Right ventricle myocardium superior (tissue), 1 donor: ENCODE measurements at regions not wholly inside any gene's neighbourhood (a gene's known extent, or its start where the extent isn't known, plus 50 kb on each side); places are given as distances from the start of the nearest gene placed in this dataset.
"Not testable (repeated sequence)": the region's sequence is repeated elsewhere in the genome, so short reads cannot be mapped to it uniquely, and the experiment has no call there.

ENCODE experiments used
- ATAC-seq: fragments of 200-7000 bp; cut with Tn5 transposase; one replicate; pipeline ENCODE4 v1.9.1; 2020; ENCODE audit warnings: mild to moderate bottlenecking; ENCODE audit not compliant: poor library complexity
- DNase-seq: peaks from one replicate; pipeline ENCODE4 v3.0.0-alpha.2; 2020
- intact Hi-C: fragments of 100-400 bp; cut with DNase I; formaldehyde crosslinking; loops from one replicate; pipeline ENCODE4 v1.11.2; 2022
- donor health status: DM: no; HTN: yes; CAD: no; lungs with severe emphysema.

GRCh38 chr5:8829323-8830029 lies 716.4 kb downstream of the SEMA5A start:
- intact Hi-C loops: no loop called here
- DNase-seq: no peak
- ATAC-seq: peak; percentile 48

- intact Hi-C loops: no loop called here
- ATAC-seq (no peak), DNase-seq (no peak)
These were observed 714.6 kb downstream of the SEMA5A start for GRCh38 chr5:8831251-8831650.

GRCh38 chr5:8831854-8832253 lies 714.0 kb downstream of the SEMA5A start:
- ATAC-seq: no peak
- no peak for DNase-seq
- intact Hi-C loops: no loop called here

DNA sequence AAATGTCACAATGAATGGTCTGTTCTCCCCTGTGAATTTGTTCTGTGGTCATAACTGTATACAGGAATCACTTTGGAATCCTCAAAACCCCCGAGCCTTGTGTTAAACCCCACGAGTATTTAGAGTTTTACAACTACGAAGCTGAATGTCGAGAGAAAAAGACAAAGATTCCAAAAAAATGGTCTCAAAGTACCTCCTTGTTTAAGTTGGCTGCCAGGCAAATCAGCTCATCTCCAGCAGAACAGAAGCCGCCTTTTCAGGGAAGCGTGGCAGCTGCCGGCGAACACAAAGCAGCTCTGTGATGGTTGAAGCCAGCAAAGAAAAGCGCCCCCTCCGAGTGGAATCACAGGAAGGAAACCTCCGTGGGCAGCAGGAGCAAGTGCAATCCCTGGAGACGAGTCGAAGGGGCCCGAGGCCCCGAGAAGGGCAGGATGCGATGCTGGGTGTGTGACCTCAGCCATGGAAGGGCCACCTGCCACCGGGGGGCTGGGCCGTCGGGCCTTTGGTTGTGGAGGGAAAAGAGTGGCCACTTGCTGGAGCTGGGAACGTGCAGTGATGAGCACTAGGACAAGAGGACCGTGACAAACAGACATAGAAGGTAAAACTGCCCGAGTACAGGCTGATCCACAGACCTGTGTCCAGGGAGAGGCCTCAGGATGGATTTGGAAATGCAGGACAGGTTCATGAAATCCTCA lies 706.4 kb downstream of the SEMA5A start:
- ATAC-seq: no peak
- intact Hi-C loops: no loop called here
- no peak for DNase-seq

DNA sequence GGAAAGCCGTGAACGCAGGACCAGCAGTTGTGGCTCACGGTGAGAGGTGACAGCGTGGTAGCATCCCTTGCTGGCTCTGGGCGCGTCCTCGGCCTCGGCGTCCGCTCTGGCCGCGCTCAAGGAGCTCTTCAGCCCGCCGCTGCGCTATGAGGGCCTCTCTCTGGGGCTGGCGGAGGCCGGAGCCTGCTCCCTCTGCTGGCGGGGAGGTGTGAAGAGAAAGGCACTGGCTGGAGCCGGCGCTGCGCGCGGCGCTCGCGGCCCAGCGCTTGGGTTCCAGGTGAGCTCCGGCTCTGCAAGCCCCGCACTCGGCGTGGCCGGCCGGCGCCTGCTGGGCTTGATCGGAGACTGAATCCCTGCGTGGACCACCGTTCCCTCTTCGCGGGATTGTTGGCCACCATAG lies 705.6 kb downstream of the SEMA5A start:
- intact Hi-C loops: no loop called here
- DNase-seq (no peak), ATAC-seq (no peak)

DNA sequence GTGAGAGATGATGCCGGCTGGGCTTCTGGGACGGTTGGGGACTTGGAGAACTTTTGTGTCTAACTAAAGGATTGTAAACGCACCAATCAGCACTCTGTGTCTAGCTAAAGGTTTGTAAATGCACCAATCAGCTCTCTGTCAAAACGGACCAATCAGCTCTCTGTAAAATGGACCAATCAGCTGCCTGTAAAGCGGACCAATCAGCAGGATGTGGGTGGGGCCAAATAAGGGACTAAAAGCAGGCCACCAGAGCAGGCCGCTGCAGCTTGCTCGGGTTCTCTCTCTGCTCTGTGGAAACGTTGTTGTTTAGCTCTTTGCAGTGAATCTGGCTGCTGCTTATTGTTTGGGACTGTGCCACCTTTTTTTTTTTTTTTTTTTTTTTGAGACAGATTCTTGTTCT lies 705.1 kb downstream of the SEMA5A start:
- ATAC-seq, intact Hi-C loops, DNase-seq: not testable (repeated sequence)

DNA sequence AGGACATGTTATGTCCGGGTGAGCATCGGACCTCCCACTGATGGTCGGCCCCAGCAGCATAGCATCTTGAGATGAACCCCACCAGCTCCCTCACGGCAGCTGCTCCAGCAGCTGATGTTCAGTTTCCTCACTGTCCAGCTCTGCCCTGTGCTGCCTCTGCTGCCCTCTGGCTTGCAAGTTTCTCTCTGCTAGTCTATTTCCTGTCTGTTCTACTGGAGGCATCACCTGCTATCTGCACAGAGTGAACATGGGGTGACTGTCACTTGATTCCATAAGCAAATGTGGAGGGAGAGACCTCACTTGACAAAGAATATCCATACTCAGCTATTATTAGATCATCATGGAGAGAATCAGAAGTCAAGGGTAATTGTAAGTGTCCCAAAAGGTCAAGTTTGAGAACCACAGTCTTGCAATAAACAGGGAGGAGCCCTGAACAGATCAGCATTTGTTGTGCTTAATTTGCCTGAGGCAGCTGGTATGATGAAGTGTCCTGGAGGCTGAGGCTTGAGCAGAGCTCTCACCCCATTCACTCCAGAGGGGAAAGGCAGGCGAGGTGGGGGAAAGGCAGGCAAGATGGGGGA lies 702.8 kb downstream of the SEMA5A start:
- peak; percentile 36 for ATAC-seq
- intact Hi-C loops: no loop called here

GRCh38 chr5:8843771-8844170 lies 702.1 kb downstream of the SEMA5A start:
- ATAC-seq (peak; percentile 85), DNase-seq (peak; percentile 49)
- intact Hi-C loops: no loop called here

More for the DNA sequence above, 702.8 kb downstream of the SEMA5A start:
- no peak for DNase-seq

- intact Hi-C loops: no loop called here
- peak; percentile 29 for ATAC-seq
- DNase-seq: no peak
These were observed 701.7 kb downstream of the SEMA5A start for GRCh38 chr5:8844206-8844605.

GRCh38 chr5:8844847-8845246 lies 701.0 kb downstream of the SEMA5A start:
- DNase-seq (no peak), ATAC-seq (no peak)

GRCh38 chr5:8845296-8845695 lies 700.6 kb downstream of the SEMA5A start:
- intact Hi-C loops: no loop called here
- DNase-seq (no peak), ATAC-seq (no peak)

More at GRCh38 chr5:8844847-8845246, 701.0 kb downstream of the SEMA5A start:
- intact Hi-C loops: no loop called here

DNA sequence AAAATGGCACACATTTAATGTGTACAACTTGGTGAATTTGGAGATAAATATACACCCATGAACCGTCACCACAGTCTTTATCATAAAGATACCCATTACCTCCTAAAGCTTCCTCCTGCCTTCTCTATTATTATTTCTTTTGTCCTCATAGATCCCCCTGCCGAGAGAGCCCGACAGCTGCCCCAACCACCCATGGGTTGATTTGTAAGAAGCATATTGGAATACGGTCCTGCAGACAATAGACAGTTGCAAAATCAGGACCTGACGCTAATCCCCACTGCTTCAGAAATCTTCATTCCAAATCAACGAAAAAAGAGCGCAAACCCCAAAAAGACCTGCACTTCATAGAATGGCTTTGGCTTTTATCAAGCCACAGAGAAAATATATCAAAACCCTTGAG lies 697.5 kb downstream of the SEMA5A start:
- ATAC-seq (no peak), DNase-seq (no peak)
- intact Hi-C loops: no loop called here

- intact Hi-C loops: no loop called here
- ATAC-seq (no peak), DNase-seq (no peak)
These were observed 696.8 kb downstream of the SEMA5A start for GRCh38 chr5:8848997-8849594.

DNA sequence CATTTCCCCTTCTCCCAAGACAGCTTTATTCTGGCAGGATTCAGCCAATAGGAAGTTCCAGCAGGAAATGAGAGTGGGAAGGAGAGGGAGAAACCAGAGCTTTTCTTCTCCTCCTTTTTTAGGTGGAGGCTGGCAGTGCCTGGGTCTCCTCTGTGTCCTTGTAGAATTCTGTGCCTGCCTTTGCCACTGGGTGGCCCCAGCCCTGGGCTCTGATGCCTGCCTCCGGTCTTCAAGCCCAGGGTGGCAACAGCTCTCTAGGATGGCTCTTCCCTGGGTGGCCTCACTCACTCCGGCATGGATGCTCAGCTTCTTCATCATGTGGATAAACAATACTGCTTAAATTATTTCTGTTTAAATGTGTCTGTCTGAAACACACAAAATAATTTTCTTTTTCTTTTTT lies 694.8 kb downstream of the SEMA5A start:
- intact Hi-C loops: no loop called here
- DNase-seq: no peak
- ATAC-seq: no peak

DNA sequence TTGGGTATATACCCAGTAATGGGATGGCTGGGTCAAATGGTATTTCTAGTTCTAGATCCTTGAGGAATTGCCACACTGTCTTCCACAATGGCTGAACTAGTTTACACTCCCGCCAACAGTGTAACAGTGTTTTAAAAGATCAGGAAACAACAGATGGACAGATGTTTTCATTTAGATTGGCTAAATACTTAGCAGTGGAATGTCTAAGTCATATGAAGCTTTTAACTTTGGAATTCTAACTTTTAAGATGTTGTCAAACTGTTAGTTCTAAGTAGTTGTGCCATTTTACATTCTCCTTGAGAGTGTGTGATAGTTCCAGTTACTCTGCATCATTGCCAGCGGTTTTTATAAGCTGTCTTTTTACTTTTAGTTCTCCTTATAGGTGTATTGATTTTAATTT lies 688.8 kb downstream of the SEMA5A start:
- intact Hi-C loops: no loop called here
- ATAC-seq: no peak
- no peak for DNase-seq

- DNase-seq (no peak), ATAC-seq (no peak)
- intact Hi-C loops: no loop called here
These were observed 684.1 kb downstream of the SEMA5A start for GRCh38 chr5:8861764-8862163.

- no peak for DNase-seq
- intact Hi-C loops: no loop called here
- ATAC-seq: no peak
These were observed 681.8 kb downstream of the SEMA5A start for GRCh38 chr5:8864053-8864452.

- intact Hi-C loops: no loop called here
- no peak for ATAC-seq
These were observed 680.6 kb downstream of the SEMA5A start for GRCh38 chr5:8865266-8865665.

DNA sequence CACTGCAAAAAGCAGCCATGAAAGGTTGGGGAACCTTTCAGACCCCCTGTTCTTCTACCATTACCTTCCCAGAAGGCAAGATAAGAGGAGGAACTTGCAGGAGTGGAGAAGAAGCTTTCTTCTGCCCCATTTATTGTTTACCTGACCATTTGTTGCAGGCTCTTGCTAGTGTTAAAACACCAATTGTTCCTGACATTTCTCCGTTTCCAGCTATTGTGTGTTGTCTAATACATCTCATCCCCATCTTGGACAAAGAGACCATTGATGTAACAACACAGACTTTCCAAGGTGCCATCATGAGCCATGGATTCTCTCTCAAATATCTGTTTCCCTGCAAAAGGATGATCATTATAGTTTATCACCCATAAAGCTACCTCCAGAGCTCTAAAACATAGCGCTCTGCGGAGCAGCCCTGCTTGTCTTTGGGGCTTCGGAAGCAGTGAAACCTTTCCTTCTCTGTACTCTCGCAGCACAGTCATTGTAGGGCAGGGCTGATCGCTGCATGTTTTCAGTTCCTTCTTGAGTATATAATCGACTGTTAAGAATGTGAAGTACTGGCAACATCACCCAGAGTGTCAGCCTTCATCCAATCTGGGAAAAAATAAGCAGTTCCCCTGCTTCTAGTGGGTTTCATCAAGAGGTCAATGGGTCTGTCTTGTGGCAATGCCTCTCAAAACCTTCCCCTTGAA lies 680.0 kb downstream of the SEMA5A start:
- ATAC-seq: no peak
- no peak for DNase-seq
- intact Hi-C loops: no loop called here

More at GRCh38 chr5:8865266-8865665, 680.6 kb downstream of the SEMA5A start:
- DNase-seq: no peak
